ENCODE measurements at regions not wholly inside any gene's neighbourhood (a gene's known extent, or its start where the extent isn't known, plus 50 kb on each side); places are given as distances from the start of the nearest gene placed in this dataset.

- TF ChIP-seq CTCF (IDR thresholded peaks at IDR 0.05): no peak
- TF ChIP-seq POLR2A (IDR thresholded peaks at IDR 0.05): no peak
Measured at GRCh38 chr9:2403701-2404100, 217.9 kb upstream of the VLDLR start.
